ENCODE measurements at regions not wholly inside any gene's neighbourhood (a gene's known extent, or its start where the extent isn't known, plus 50 kb on each side); places are given as distances from the start of the nearest gene placed in this dataset.

GRCh38 chr2:60172801-60173200 is 380.7 kb downstream of the BCL11A start:
- TF ChIP-seq CTCF (IDR thresholded peaks at IDR 0.05; ENCODE audit: unreplicated experiment) = no peak
- Mint-ChIP-seq H3K4me3 (ENCODE audit: low read depth, unreplicated experiment) (no peak overlapping the region), H3K36me3 (ENCODE audit: insufficient read depth, unreplicated experiment) (no peaks in the 10 kb centered on the region), H3K9me3 (ENCODE audit: low read depth, unreplicated experiment) (no peaks in the 10 kb centered on the region), H3K27ac (ENCODE audit: unreplicated experiment) (no peak overlapping the region), H3K4me1 (ENCODE audit: low read depth, unreplicated experiment) (no peaks in the 10 kb centered on the region), H3K27me3 (ENCODE audit: unreplicated experiment) (no peaks in the 10 kb centered on the region)
- no TSS peak for BruUV-seq (replicated peaks)
- intact Hi-C loops (cut with micrococcal nuclease; ENCODE audit: unreplicated experiment) = no loop called here
- CTCF ChIA-PET = no interaction called here
- DNase-seq = no peak

- no peak for DNase-seq
- no TSS peak for BruUV-seq (replicated peaks)
- H3K9me3 Mint-ChIP-seq (ENCODE audit: low read depth, unreplicated experiment) = no peaks in the 10 kb centered on the region
- intact Hi-C loops (cut with micrococcal nuclease; ENCODE audit: unreplicated experiment) = no loop called here
- H3K4me3 Mint-ChIP-seq (ENCODE audit: low read depth, unreplicated experiment) = no peak overlapping the region
- CTCF ChIA-PET = no interaction called here
- no peaks in the 10 kb centered on the region for H3K4me1 Mint-ChIP-seq (ENCODE audit: low read depth, unreplicated experiment)
- H3K27me3 Mint-ChIP-seq (ENCODE audit: unreplicated experiment) = no peaks in the 10 kb centered on the region
- no peak for TF ChIP-seq CTCF (IDR thresholded peaks at IDR 0.05; ENCODE audit: unreplicated experiment)
- H3K36me3 Mint-ChIP-seq (ENCODE audit: insufficient read depth, unreplicated experiment) = no peaks in the 10 kb centered on the region
- no peak overlapping the region for H3K27ac Mint-ChIP-seq (ENCODE audit: unreplicated experiment)
Observed at GRCh38 chr2:60170272-60170671, 383.2 kb downstream of the BCL11A start.

GRCh38 chr2:60168247-60168646 is 385.2 kb downstream of the BCL11A start:
- no peak overlapping the region for H3K4me3 Mint-ChIP-seq (ENCODE audit: low read depth, unreplicated experiment)
- CTCF ChIA-PET = interaction anchor here (0.6 kb wide), 1 partner anchor 362 kb away, joined by 5 read pairs; no protein-coding TSS in a partner anchor
- no peaks in the 10 kb centered on the region for H3K4me1 Mint-ChIP-seq (ENCODE audit: low read depth, unreplicated experiment)
- intact Hi-C loops (cut with micrococcal nuclease; ENCODE audit: unreplicated experiment) = no loop called here
- H3K27ac Mint-ChIP-seq (ENCODE audit: unreplicated experiment) = no peak overlapping the region
- no peaks in the 10 kb centered on the region for H3K27me3 Mint-ChIP-seq (ENCODE audit: unreplicated experiment)
- no peak for DNase-seq
- no peaks in the 10 kb centered on the region for H3K9me3 Mint-ChIP-seq (ENCODE audit: low read depth, unreplicated experiment)
- H3K36me3 Mint-ChIP-seq (ENCODE audit: insufficient read depth, unreplicated experiment) = no peaks in the 10 kb centered on the region
- no TSS peak for BruUV-seq (replicated peaks)
- TF ChIP-seq CTCF (IDR thresholded peaks at IDR 0.05; ENCODE audit: unreplicated experiment) = no peak

- no peak for TF ChIP-seq CTCF (IDR thresholded peaks at IDR 0.05; ENCODE audit: unreplicated experiment)
- Mint-ChIP-seq H3K9me3 (ENCODE audit: low read depth, unreplicated experiment) (no peaks in the 10 kb centered on the region), H3K4me1 (ENCODE audit: low read depth, unreplicated experiment) (no peaks in the 10 kb centered on the region), H3K27me3 (ENCODE audit: unreplicated experiment) (no peaks in the 10 kb centered on the region), H3K36me3 (ENCODE audit: insufficient read depth, unreplicated experiment) (no peaks in the 10 kb centered on the region), H3K4me3 (ENCODE audit: low read depth, unreplicated experiment) (no peak overlapping the region), H3K27ac (ENCODE audit: unreplicated experiment) (no peak overlapping the region)
- intact Hi-C loops (cut with micrococcal nuclease; ENCODE audit: unreplicated experiment) = no loop called here
- BruUV-seq (replicated peaks) = no TSS peak
- CTCF ChIA-PET = no interaction called here
- no peak for DNase-seq
Observed at GRCh38 chr2:60167089-60167488, 386.4 kb downstream of the BCL11A start.

- H3K27ac Mint-ChIP-seq (ENCODE audit: unreplicated experiment) = no peak overlapping the region
- no peaks in the 10 kb centered on the region for H3K27me3 Mint-ChIP-seq (ENCODE audit: unreplicated experiment)
- DNase-seq = no peak
- no peak overlapping the region for H3K4me3 Mint-ChIP-seq (ENCODE audit: low read depth, unreplicated experiment)
- TF ChIP-seq CTCF (IDR thresholded peaks at IDR 0.05; ENCODE audit: unreplicated experiment) = no peak
- no peaks in the 10 kb centered on the region for H3K36me3 Mint-ChIP-seq (ENCODE audit: insufficient read depth, unreplicated experiment)
- no peaks in the 10 kb centered on the region for H3K9me3 Mint-ChIP-seq (ENCODE audit: low read depth, unreplicated experiment)
- BruUV-seq (replicated peaks) = no TSS peak
- intact Hi-C loops (cut with micrococcal nuclease; ENCODE audit: unreplicated experiment) = no loop called here
- CTCF ChIA-PET = no interaction called here
- H3K4me1 Mint-ChIP-seq (ENCODE audit: low read depth, unreplicated experiment) = no peaks in the 10 kb centered on the region
Observed at GRCh38 chr2:60163691-60164090, 389.8 kb downstream of the BCL11A start.

Data from Calu3 (cell line).